HCT116 (cell line): ENCODE measurements at regions not wholly inside any gene's neighbourhood (a gene's known extent, or its start where the extent isn't known, plus 50 kb on each side); places are given as distances from the start of the nearest gene placed in this dataset.

Experiments used
- ATAC-seq: fragments of 200-7000 bp; cut with Tn5 transposase; 2 replicates; pipeline ENCODE4 v1.9.1; 2020; ENCODE audit warnings: mild to moderate bottlenecking, moderate library complexity
- BruUV-seq: library from RNA; stranded (reverse); fragments of 400-500 nt; replicated peaks from 2 replicates; lab custom pipeline; 2021; lab: Mats Ljungman, UMichigan
- CTCF ChIA-PET: fragments of 300-600 bp; sonication (Branson Sonifier 250); formaldehyde crosslinking; loops from one replicate; lab custom pipeline; 2021; ENCODE audit warnings: antibody characterized with exemption; lab: Charles Lee
- POLR2A ChIA-PET: fragments of 300-600, 350-600 bp; sonication (Branson Sonifier 250); formaldehyde crosslinking; loops from one replicate; lab custom pipeline; 2021; ENCODE audit warnings: antibody characterized with exemption; lab: Charles Lee
- RAD21 ChIA-PET, 2 experiments: fragments of 300-600 bp; sonication (Branson Sonifier 250); formaldehyde crosslinking; loops; one replicate each; lab custom pipeline; 2023; ENCODE audit warnings: low total read pairs in 2 of 2; ENCODE audit not compliant: uncharacterized antibody in 2 of 2, unreplicated experiment in 2 of 2, low non-redundant PET in 1 of 2; lab: Charles Lee
- DNase-seq: peaks from one replicate; pipeline ENCODE4 v3.0.0-alpha.2; 2010; ENCODE audit warnings: low read depth, low spot score
- H2AFZ ChIP-seq: fragments of 200-600 bp; shearing (Covaris generic), sonication (generic); 2 replicates; pipeline ENCODE4 v1.6.1; 2017; ENCODE audit warnings: low read depth, mixed run types, mixed read lengths, antibody characterized with exemption, low read length; ENCODE audit not compliant: poor library complexity, severe bottlenecking
- H3K27ac ChIP-seq: 2 replicates; pipeline ENCODE4 v1.5.1; 2012; ENCODE audit warnings: low read depth, low read length
- H3K27me3 ChIP-seq: fragments of 200-600 bp; sonication (generic); 2 replicates; pipeline ENCODE4 v1.6.1; 2016; ENCODE audit warnings: mixed run types, low read length, mixed read lengths; ENCODE audit not compliant: insufficient read depth
- H3K36me3 ChIP-seq, 2 experiments: fragments of 200-500 bp in 1 of 2; fragments of 200-600 bp in 1 of 2; sonication (Bioruptor generic) in 1 of 2; sonication (generic) in 1 of 2; 2 replicates each; pipeline versions ENCODE4 v1.5.1 to v1.6.1; 2014 to 2016; ENCODE audit warnings: low read length in 2 of 2, inconsistent platforms in 1 of 2, mixed read lengths in 1 of 2, mixed run types in 1 of 2; ENCODE audit not compliant: insufficient read depth in 2 of 2, control insufficient read depth in 1 of 2
- H3K4me1 ChIP-seq, 2 experiments: fragments of 200-600 bp in 1 of 2; sonication (generic) in 1 of 2; 2 replicates each; pipeline versions ENCODE4 v1.5.1 to v1.6.1; 2012 to 2017; ENCODE audit warnings: low read length in 2 of 2, inconsistent platforms in 1 of 2, mild to moderate bottlenecking in 1 of 2, mixed read lengths in 1 of 2, mixed run types in 1 of 2, moderate library complexity in 1 of 2; ENCODE audit not compliant: insufficient read depth in 2 of 2, control insufficient read depth in 1 of 2
- H3K4me2 ChIP-seq: fragments of 200-600 bp; sonication (generic); 2 replicates; pipeline ENCODE4 v1.6.1; 2017; ENCODE audit warnings: mixed run types, low read length, mixed read lengths
- H3K4me3 ChIP-seq, 2 experiments: fragments of 200-600 bp in 1 of 2; sonication (generic) in 1 of 2; replicated peaks in 1 of 2; 2 replicates each; pipeline ENCODE4 v1.5.1; 2011 to 2016; ENCODE audit warnings: low read length in 2 of 2, control low read depth in 1 of 2, low read depth in 1 of 2, mild to moderate bottlenecking in 1 of 2, mixed read lengths in 1 of 2, mixed run types in 1 of 2
- H3K79me2 ChIP-seq: fragments of 200-600 bp; sonication (generic); 2 replicates; pipeline ENCODE4 v1.6.1; 2017; ENCODE audit warnings: mild to moderate bottlenecking, mixed run types, low read length, moderate library complexity, mixed read lengths; ENCODE audit not compliant: insufficient read depth
- H3K9ac ChIP-seq: fragments of 200-600 bp; sonication (generic); 2 replicates; pipeline ENCODE4 v1.6.1; 2016; ENCODE audit warnings: low read length, mixed read lengths
- H3K9me2 ChIP-seq: fragments of 200-600 bp; sonication (generic), shearing (Covaris generic); 2 replicates; pipeline ENCODE4 v1.6.1; 2017; ENCODE audit warnings: mixed run types, mild to moderate bottlenecking, moderate library complexity; ENCODE audit not compliant: insufficient read depth
- H3K9me3 ChIP-seq, 2 experiments: fragments of 200-500 bp in 1 of 2; fragments of 200-600 bp in 1 of 2; sonication (Bioruptor generic) in 1 of 2; sonication (generic) in 1 of 2; 2 replicates each; pipeline ENCODE4 v1.6.1; 2014 to 2017; ENCODE audit warnings: low read length in 2 of 2, mixed read lengths in 2 of 2, inconsistent platforms in 1 of 2, low read depth in 1 of 2, mild to moderate bottlenecking in 1 of 2, mixed run types in 1 of 2, moderate library complexity in 1 of 2; ENCODE audit not compliant: control insufficient read depth in 1 of 2, insufficient read depth in 1 of 2
- H4K20me1 ChIP-seq: fragments of 200-600 bp; sonication (generic), shearing (Covaris generic); 2 replicates; pipeline ENCODE4 v1.6.1; 2017; ENCODE audit warnings: mixed run types, mild to moderate bottlenecking, moderate library complexity; ENCODE audit not compliant: insufficient read depth
- CBX3 ChIP-seq: IDR thresholded peaks from 2 replicates; pipeline ENCODE4 v1.6.1; 2012; ENCODE audit warnings: low read depth
- CEBPB ChIP-seq: IDR thresholded peaks from 2 replicates; pipeline ENCODE4 v1.6.1; 2012; ENCODE audit warnings: low read depth
- EGR1 ChIP-seq: IDR thresholded peaks from 2 replicates; pipeline ENCODE4 v1.6.1; 2012; ENCODE audit warnings: low read depth
- ELF1 ChIP-seq: IDR thresholded peaks from 2 replicates; pipeline ENCODE4 v1.6.1; 2012; ENCODE audit warnings: low read depth, borderline replicate concordance
- FOSL1 ChIP-seq: IDR thresholded peaks from 2 replicates; pipeline ENCODE4 v1.6.1; 2012; ENCODE audit warnings: low read depth
- RAD21 ChIP-seq: IDR thresholded peaks from 2 replicates; pipeline ENCODE4 v1.6.1; 2012; ENCODE audit warnings: low read depth, mild to moderate bottlenecking
- SIN3A ChIP-seq: IDR thresholded peaks from 2 replicates; pipeline ENCODE4 v1.6.1; 2012; ENCODE audit warnings: low read depth
- SP1 ChIP-seq: IDR thresholded peaks from 2 replicates; pipeline ENCODE4 v1.6.1; 2012; ENCODE audit warnings: low read depth
- TCF7L2 ChIP-seq: IDR thresholded peaks from 2 replicates; pipeline ENCODE4 v1.7.0; 2011; ENCODE audit warnings: borderline replicate concordance, inconsistent platforms; ENCODE audit not compliant: insufficient read depth, insufficient read length; ENCODE audit errors: extremely low read depth
- YY1 ChIP-seq: IDR thresholded peaks from 2 replicates; pipeline ENCODE4 v1.6.1; 2011; ENCODE audit warnings: low read length, low read depth, moderate library complexity, mild to moderate bottlenecking; ENCODE audit not compliant: insufficient replicate concordance; ENCODE audit errors: extremely low read depth
- ZFX ChIP-seq: fragments of 450-650 bp; IDR thresholded peaks from 2 replicates; pipeline ENCODE4 v1.6.1; 2017
- ZNF274 ChIP-seq: fragments of 200-500 bp; sonication (Bioruptor generic); IDR thresholded peaks from 2 replicates; pipeline ENCODE4 v1.6.1; 2014; ENCODE audit warnings: mild to moderate bottlenecking, low read depth, low read length, inconsistent platforms
- intact Hi-C: fragments of 100-400 bp; cut with micrococcal nuclease; formaldehyde crosslinking; loops from 2 replicates; pipeline ENCODE4 v1.10.0; 2022
- TF ChIP-seq, protein P1 (sequence below): IDR thresholded peaks from 2 replicates; pipeline ENCODE4 v1.6.1; 2012
- TF ChIP-seq, protein P2 (sequence below): IDR thresholded peaks from 2 replicates; pipeline ENCODE4 v1.6.1; 2012; ENCODE audit warnings: low read depth

DNA sequence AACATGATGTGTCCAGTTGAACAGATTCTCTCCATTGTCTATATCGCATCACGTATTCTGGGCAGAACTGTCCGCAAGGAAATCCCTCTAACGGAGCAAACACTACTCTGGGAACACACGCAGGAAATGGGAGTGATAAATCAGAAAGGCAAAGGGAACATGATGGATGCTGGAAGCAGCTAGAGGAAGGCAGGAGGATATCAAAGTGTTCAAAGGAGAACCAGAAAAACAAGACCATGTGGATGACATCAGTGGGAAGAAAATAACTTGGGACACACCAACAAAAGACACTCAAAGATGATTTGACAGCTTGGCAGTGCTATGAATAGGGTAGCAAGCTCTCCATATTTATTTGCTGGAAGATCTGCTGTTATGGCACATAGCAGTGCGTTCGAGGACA is 142.9 kb downstream of the PLK2 start:
- no peak overlapping the region for H3K27ac ChIP-seq
- H3K79me2 ChIP-seq, result no peaks in the 10 kb centered on the region
- no peak overlapping the region for H3K4me3 ChIP-seq
- H3K9me2 ChIP-seq, result no peaks in the 10 kb centered on the region
- DNase-seq (no peak), ATAC-seq (no peak)
- POLR2A ChIA-PET, result no interaction called here
- no peak overlapping the region for H2AFZ ChIP-seq
- no peaks in the 10 kb centered on the region for H3K36me3 ChIP-seq
- RAD21 ChIA-PET, result no interaction called here
- no peak for TF ChIP-seq CBX3
- no peak for TF ChIP-seq ELF1
- TF ChIP-seq EGR1, result no peak
- no peak for TF ChIP-seq ZNF274
- TF ChIP-seq FOSL1, result no peak
- TF ChIP-seq ZFX, result no peak
- no peak for TF ChIP-seq SP1
- no peak for TF ChIP-seq YY1
- no peak for TF ChIP-seq TCF7L2
- no peak for TF ChIP-seq SIN3A
- TF ChIP-seq, protein P1, sequence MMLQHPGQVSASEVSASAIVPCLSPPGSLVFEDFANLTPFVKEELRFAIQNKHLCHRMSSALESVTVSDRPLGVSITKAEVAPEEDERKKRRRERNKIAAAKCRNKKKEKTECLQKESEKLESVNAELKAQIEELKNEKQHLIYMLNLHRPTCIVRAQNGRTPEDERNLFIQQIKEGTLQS, result no peak
- no peak for TF ChIP-seq RAD21
- TF ChIP-seq CEBPB, result no peak
- TF ChIP-seq, protein P2, sequence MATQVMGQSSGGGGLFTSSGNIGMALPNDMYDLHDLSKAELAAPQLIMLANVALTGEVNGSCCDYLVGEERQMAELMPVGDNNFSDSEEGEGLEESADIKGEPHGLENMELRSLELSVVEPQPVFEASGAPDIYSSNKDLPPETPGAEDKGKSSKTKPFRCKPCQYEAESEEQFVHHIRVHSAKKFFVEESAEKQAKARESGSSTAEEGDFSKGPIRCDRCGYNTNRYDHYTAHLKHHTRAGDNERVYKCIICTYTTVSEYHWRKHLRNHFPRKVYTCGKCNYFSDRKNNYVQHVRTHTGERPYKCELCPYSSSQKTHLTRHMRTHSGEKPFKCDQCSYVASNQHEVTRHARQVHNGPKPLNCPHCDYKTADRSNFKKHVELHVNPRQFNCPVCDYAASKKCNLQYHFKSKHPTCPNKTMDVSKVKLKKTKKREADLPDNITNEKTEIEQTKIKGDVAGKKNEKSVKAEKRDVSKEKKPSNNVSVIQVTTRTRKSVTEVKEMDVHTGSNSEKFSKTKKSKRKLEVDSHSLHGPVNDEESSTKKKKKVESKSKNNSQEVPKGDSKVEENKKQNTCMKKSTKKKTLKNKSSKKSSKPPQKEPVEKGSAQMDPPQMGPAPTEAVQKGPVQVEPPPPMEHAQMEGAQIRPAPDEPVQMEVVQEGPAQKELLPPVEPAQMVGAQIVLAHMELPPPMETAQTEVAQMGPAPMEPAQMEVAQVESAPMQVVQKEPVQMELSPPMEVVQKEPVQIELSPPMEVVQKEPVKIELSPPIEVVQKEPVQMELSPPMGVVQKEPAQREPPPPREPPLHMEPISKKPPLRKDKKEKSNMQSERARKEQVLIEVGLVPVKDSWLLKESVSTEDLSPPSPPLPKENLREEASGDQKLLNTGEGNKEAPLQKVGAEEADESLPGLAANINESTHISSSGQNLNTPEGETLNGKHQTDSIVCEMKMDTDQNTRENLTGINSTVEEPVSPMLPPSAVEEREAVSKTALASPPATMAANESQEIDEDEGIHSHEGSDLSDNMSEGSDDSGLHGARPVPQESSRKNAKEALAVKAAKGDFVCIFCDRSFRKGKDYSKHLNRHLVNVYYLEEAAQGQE, result no peak
- no TSS peak for BruUV-seq
- CTCF ChIA-PET, result no interaction called here
- peaks cover 0 to 7% of the 10 kb centered on the region in 2 experiments; a peak in 1 of 4 replicates for H3K4me1 ChIP-seq
- intact Hi-C loops, result no loop called here
- no peaks in the 10 kb centered on the region for H4K20me1 ChIP-seq
- no peak overlapping the region for H3K9ac ChIP-seq
- no peak overlapping the region for H3K4me2 ChIP-seq
- H3K27me3 ChIP-seq, result no peaks in the 10 kb centered on the region
- H3K9me3 ChIP-seq, result no peaks in the 10 kb centered on the region
